ENCODE measurements at regions not wholly inside any gene's neighbourhood (a gene's known extent, or its start where the extent isn't known, plus 50 kb on each side); places are given as distances from the start of the nearest gene placed in this dataset.

- Histone ChIP-seq H3K4me3 (replicated peaks; ENCODE audit: insufficient read depth, low read length) (no peak overlapping the region), H3K27ac (replicated peaks) (no peak overlapping the region), H3K27me3 (ENCODE audit: insufficient read depth, poor library complexity, severe bottlenecking) (no peaks in the 10 kb centered on the region)
- TF ChIP-seq POLR2AphosphoS5 (IDR thresholded peaks at IDR 0.05; ENCODE audit: low read depth) (no peak), SPI1 (IDR thresholded peaks at IDR 0.05; ENCODE audit: borderline replicate concordance, low read depth) (no peak), REST (IDR thresholded peaks at IDR 0.05; ENCODE audit: insufficient replicate concordance, low read depth) (no peak), CTCF (IDR thresholded peaks at IDR 0.05; ENCODE audit: insufficient read depth, low read length) (no peak), GABPA (IDR thresholded peaks at IDR 0.05; ENCODE audit: low read depth) (no peak)
- DNase-seq (ENCODE audit: low read depth in 1 of 2, low spot score in 1 of 2): no peak
Observed at GRCh38 chr9:126030716-126031115, 283.5 kb downstream of the PBX3 start.

- no peak overlapping the region for H3K27ac ChIP-seq (replicated peaks)
- no peak for TF ChIP-seq GABPA (IDR thresholded peaks at IDR 0.05; ENCODE audit: low read depth)
- TF ChIP-seq POLR2AphosphoS5 (IDR thresholded peaks at IDR 0.05; ENCODE audit: low read depth): no peak
- TF ChIP-seq SPI1 (IDR thresholded peaks at IDR 0.05; ENCODE audit: borderline replicate concordance, low read depth): no peak
- no peak for TF ChIP-seq CTCF (IDR thresholded peaks at IDR 0.05; ENCODE audit: insufficient read depth, low read length)
- no peak for TF ChIP-seq REST (IDR thresholded peaks at IDR 0.05; ENCODE audit: insufficient replicate concordance, low read depth)
- no peaks in the 10 kb centered on the region for H3K27me3 ChIP-seq (ENCODE audit: insufficient read depth, poor library complexity, severe bottlenecking)
- no peak for DNase-seq (ENCODE audit: low read depth in 1 of 2, low spot score in 1 of 2)
- H3K4me3 ChIP-seq (replicated peaks; ENCODE audit: insufficient read depth, low read length): no peak overlapping the region
Observed at GRCh38 chr9:126031116-126031515, 283.9 kb downstream of the PBX3 start.

GRCh38 chr9:126032135-126032534 is 285.0 kb downstream of the PBX3 start:
- TF ChIP-seq REST (IDR thresholded peaks at IDR 0.05; ENCODE audit: insufficient replicate concordance, low read depth) (no peak), SPI1 (IDR thresholded peaks at IDR 0.05; ENCODE audit: borderline replicate concordance, low read depth) (no peak), CTCF (IDR thresholded peaks at IDR 0.05; ENCODE audit: insufficient read depth, low read length) (no peak), POLR2AphosphoS5 (IDR thresholded peaks at IDR 0.05; ENCODE audit: low read depth) (no peak), GABPA (IDR thresholded peaks at IDR 0.05; ENCODE audit: low read depth) (no peak)
- no peaks in the 10 kb centered on the region for H3K27me3 ChIP-seq (ENCODE audit: insufficient read depth, poor library complexity, severe bottlenecking)
- H3K4me3 ChIP-seq (replicated peaks; ENCODE audit: insufficient read depth, low read length): no peak overlapping the region
- no peak for DNase-seq (ENCODE audit: low read depth in 1 of 2, low spot score in 1 of 2)
- no peak overlapping the region for H3K27ac ChIP-seq (replicated peaks)

All from HL-60 (cell line).